H9 (cell line): ENCODE measurements at regions not wholly inside any gene's neighbourhood (a gene's known extent, or its start where the extent isn't known, plus 50 kb on each side); places are given as distances from the start of the nearest gene placed in this dataset.

Source experiments
- DNase-seq: peaks from one replicate; pipeline ENCODE4 v3.0.0-alpha.2; 2017
- H2AFZ ChIP-seq: one replicate; pipeline ENCODE4 v1.6.1; 2013; ENCODE audit warnings: mild to moderate bottlenecking, low read length, control low read depth, moderate library complexity
- H2AK5ac ChIP-seq: 2 replicates; pipeline ENCODE4 v1.6.1; 2013; ENCODE audit warnings: low read length, control low read depth, mixed read lengths; ENCODE audit not compliant: insufficient read length
- H2BK120ac ChIP-seq: one replicate; pipeline ENCODE4 v1.6.1; 2013; ENCODE audit warnings: low read depth, mild to moderate bottlenecking, low read length, control low read depth, inconsistent platforms; ENCODE audit not compliant: poor library complexity, severe bottlenecking
- H2BK12ac ChIP-seq: 2 replicates; pipeline ENCODE4 v1.6.1; 2013; ENCODE audit warnings: low read length, control low read depth, mixed read lengths, low read depth; ENCODE audit not compliant: insufficient read length
- H2BK15ac ChIP-seq: 2 replicates; pipeline ENCODE4 v1.6.1; 2013; ENCODE audit warnings: low read depth, low read length, control low read depth
- H2BK20ac ChIP-seq: one replicate; pipeline ENCODE4 v1.6.1; 2013; ENCODE audit warnings: low read depth, mild to moderate bottlenecking, low read length, control low read depth, inconsistent platforms; ENCODE audit not compliant: poor library complexity, severe bottlenecking
- H2BK5ac ChIP-seq: 2 replicates; pipeline ENCODE4 v1.6.1; 2013; ENCODE audit warnings: low read length, control low read depth, mixed read lengths; ENCODE audit not compliant: insufficient read length
- H3K14ac ChIP-seq: 2 replicates; pipeline ENCODE4 v1.6.1; 2013; ENCODE audit warnings: low read length, control low read depth; ENCODE audit not compliant: insufficient read depth
- H3K18ac ChIP-seq: 2 replicates; pipeline ENCODE4 v1.6.1; 2013; ENCODE audit warnings: low read depth, mild to moderate bottlenecking, mixed read lengths, low read length, control low read depth; ENCODE audit not compliant: insufficient read length
- H3K23ac ChIP-seq: 2 replicates; pipeline ENCODE4 v1.6.1; 2013; ENCODE audit warnings: low read length, control low read depth, mixed read lengths, low read depth; ENCODE audit not compliant: insufficient read length
- H3K23me2 ChIP-seq: 2 replicates; pipeline ENCODE4 v1.6.1; 2013; ENCODE audit warnings: low read depth, mild to moderate bottlenecking, mixed read lengths, low read length, control low read depth; ENCODE audit not compliant: insufficient read length, poor library complexity, severe bottlenecking
- H3K27ac ChIP-seq: 2 replicates; pipeline ENCODE4 v1.5.1; 2013; ENCODE audit warnings: low read length, control low read depth, mixed read lengths, low read depth; ENCODE audit not compliant: insufficient read length
- H3K27me3 ChIP-seq: 2 replicates; pipeline ENCODE4 v1.6.1; 2013; ENCODE audit warnings: low read length, control low read depth, inconsistent platforms; ENCODE audit not compliant: insufficient read depth
- H3K4ac ChIP-seq: 2 replicates; pipeline ENCODE4 v1.6.1; 2013; ENCODE audit warnings: low read depth, mild to moderate bottlenecking, control low read depth, inconsistent platforms, low read length, moderate library complexity
- H3K4me1 ChIP-seq: 2 replicates; pipeline ENCODE4 v1.6.1; 2013; ENCODE audit warnings: low read length, control low read depth, inconsistent platforms; ENCODE audit not compliant: insufficient read depth
- H3K4me2 ChIP-seq: 2 replicates; pipeline ENCODE4 v1.6.1; 2013; ENCODE audit warnings: low read length, control low read depth, mixed read lengths; ENCODE audit not compliant: insufficient read length, insufficient read depth
- H3K56ac ChIP-seq: 2 replicates; pipeline ENCODE4 v1.6.1; 2013; ENCODE audit warnings: low read depth, mild to moderate bottlenecking, mixed read lengths, low read length, control low read depth; ENCODE audit not compliant: insufficient read length
- H3K79me1 ChIP-seq: 2 replicates; pipeline ENCODE4 v1.6.1; 2013; ENCODE audit warnings: low read depth, mild to moderate bottlenecking, moderate library complexity, low read length, control low read depth, inconsistent platforms; ENCODE audit not compliant: insufficient read depth, poor library complexity, severe bottlenecking
- H3K79me2 ChIP-seq: 2 replicates; pipeline ENCODE4 v1.6.1; 2013; ENCODE audit warnings: low read length, control low read depth, inconsistent platforms; ENCODE audit not compliant: insufficient read depth
- H3K9ac ChIP-seq: 2 replicates; pipeline ENCODE4 v1.6.1; 2013; ENCODE audit warnings: low read length, control low read depth, mixed read lengths; ENCODE audit not compliant: insufficient read length; ENCODE audit errors: extremely low read depth
- H3K9me3 ChIP-seq: one replicate; pipeline ENCODE4 v1.6.1; 2013; ENCODE audit warnings: low read depth, low read length, inconsistent platforms; ENCODE audit not compliant: control insufficient read depth
- H3T11ph ChIP-seq: one replicate; pipeline ENCODE4 v1.6.1; 2013; ENCODE audit warnings: mild to moderate bottlenecking, low read length, control low read depth, inconsistent platforms
- H4K20me1 ChIP-seq: one replicate; pipeline ENCODE4 v1.6.1; 2013; ENCODE audit not compliant: control insufficient read depth, insufficient read length, insufficient read depth
- H4K5ac ChIP-seq: 2 replicates; pipeline ENCODE4 v1.6.1; 2013; ENCODE audit warnings: low read depth, mild to moderate bottlenecking, mixed read lengths, low read length, control low read depth; ENCODE audit not compliant: insufficient read length
- H4K8ac ChIP-seq: replicated peaks from 2 replicates; pipeline ENCODE4 v1.6.1; 2013; ENCODE audit warnings: low read length, control low read depth, mixed read lengths, low read depth; ENCODE audit not compliant: insufficient read length
- H4K91ac ChIP-seq: 2 replicates; pipeline ENCODE4 v1.6.1; 2013; ENCODE audit warnings: low read depth, mild to moderate bottlenecking, moderate library complexity, mixed read lengths, low read length, control low read depth; ENCODE audit not compliant: insufficient read length
- H3K27ac Mint-ChIP-seq, 3 experiments: 2 replicates in 2 of 3; 3 replicates in 1 of 3; pipeline ENCODE4 v1.8.0; 2020 to 2021; ENCODE audit warnings: mixed read lengths in 3 of 3, mild to moderate bottlenecking in 1 of 3, moderate library complexity in 1 of 3
- H3K27me3 Mint-ChIP-seq: 2 replicates; pipeline ENCODE4 v1.8.0; 2021; ENCODE audit warnings: low read depth, mild to moderate bottlenecking, moderate library complexity, mixed read lengths
- H3K36me3 Mint-ChIP-seq, 3 experiments: 2 replicates in 2 of 3; 3 replicates in 1 of 3; pipeline ENCODE4 v1.8.0; 2020 to 2021; ENCODE audit warnings: low read depth in 3 of 3, mixed read lengths in 3 of 3; ENCODE audit not compliant: insufficient read depth in 1 of 3
- H3K4me1 Mint-ChIP-seq, 2 experiments: 2 replicates each; pipeline ENCODE4 v1.8.0; 2020; ENCODE audit warnings: mixed read lengths in 2 of 2
- H3K4me3 Mint-ChIP-seq, 2 experiments: 2 replicates in 1 of 2; 3 replicates in 1 of 2; pipeline ENCODE4 v1.8.0; 2020 to 2021; ENCODE audit warnings: mild to moderate bottlenecking in 2 of 2, mixed read lengths in 2 of 2, moderate library complexity in 1 of 2
- H3K9me3 Mint-ChIP-seq, 2 experiments: 2 replicates in 1 of 2; 3 replicates in 1 of 2; pipeline ENCODE4 v1.8.0; 2020; ENCODE audit warnings: mild to moderate bottlenecking in 2 of 2, mixed read lengths in 2 of 2, moderate library complexity in 1 of 2
- CTCF ChIP-seq: fragments of 200-600 bp; sonication (generic); conservative IDR thresholded peaks from 3 replicates; pipeline ENCODE4 v1.8.0; 2021; ENCODE audit warnings: antibody characterized with exemption, mild to moderate bottlenecking
- WGBS: extraction: QIAGEN DNeasy Blood & Tissue Kit; methylation state at CpG from one replicate; pipeline ENCODE4 v1.1.7; 2013; ENCODE audit warnings: missing lambda C conversion rate, low lambda C conversion rate, mixed read lengths; ENCODE audit not compliant: insufficient read length; ENCODE audit errors: extremely low coverage; 5-methylcytosine and 5-hydroxymethylcytosine counted together

GRCh38 chr6:104186831-104187230, 672.9 kb downstream of the HACE1 start:
- Histone ChIP-seq H3K18ac (no peak overlapping the region), H2BK120ac (no peak overlapping the region), H3K4ac (no peak overlapping the region), H3K23me2 (no peaks in the 10 kb centered on the region), H4K5ac (no peak overlapping the region), H3K14ac (no peak overlapping the region), H2AK5ac (no peak overlapping the region), H3T11ph (no peak overlapping the region), H3K9ac (no peak overlapping the region), H4K20me1 (no peaks in the 10 kb centered on the region), H2AFZ (no peak overlapping the region), H3K56ac (no peak overlapping the region), H4K8ac (no peak overlapping the region), H2BK5ac (no peak overlapping the region), H3K79me2 (no peaks in the 10 kb centered on the region), H2BK20ac (no peak overlapping the region), H3K4me1 (no peaks in the 10 kb centered on the region), H2BK15ac (no peak overlapping the region), H3K27me3 (no peaks in the 10 kb centered on the region), H3K9me3 (no peaks in the 10 kb centered on the region), H3K4me2 (no peak overlapping the region), H3K79me1 (no peaks in the 10 kb centered on the region), H2BK12ac (no peak overlapping the region), H3K27ac (no peak overlapping the region), H4K91ac (no peak overlapping the region), H3K23ac (no peak overlapping the region)
- Mint-ChIP-seq H3K4me3 (no peak overlapping the region), H3K36me3 (peaks cover 0 to 3% (median 0%) of the 10 kb centered on the region in 3 experiments; a peak in 3 of 7 replicates), H3K9me3 (peaks cover 9% of the 10 kb centered on the region in 2 experiments), H3K27me3 (no peaks in the 10 kb centered on the region; the same call in 1 of the 2 replicates), H3K27ac (no peak overlapping the region), H3K4me1 (0 out of 4 replicates have a peak, but pooled peaks cover 0 to 3% of the 10 kb centered on the region in 2 experiments)
- no peak for DNase-seq
- WGBS: no CpG with 5 or more reads among the region's 3 CpGs
- TF ChIP-seq CTCF: no peak
